Stimulated activated CD8-positive, alpha-beta memory T cell treated with anti-CD3 and anti-CD28 coated beads, Interleukin-2, amount 100 ng/mL, for 1 hour (primary cell): ENCODE measurements at regions not wholly inside any gene's neighbourhood (a gene's known extent, or its start where the extent isn't known, plus 50 kb on each side); places are given as distances from the start of the nearest gene placed in this dataset.
"Not testable (repeated sequence)": the region's sequence is repeated elsewhere in the genome, so short reads cannot be mapped to it uniquely, and the experiment has no call there.

Experiments
- DNase-seq, 2 donors: peaks; one replicate each; pipeline ENCODE4 v3.0.0-alpha.2; 2020; ENCODE audit warnings: low read depth in 2 of 2

GRCh38 chr2:196278491-196278911 is 107.1 kb upstream of the STK17B start:
- no peak for DNase-seq

DNA sequence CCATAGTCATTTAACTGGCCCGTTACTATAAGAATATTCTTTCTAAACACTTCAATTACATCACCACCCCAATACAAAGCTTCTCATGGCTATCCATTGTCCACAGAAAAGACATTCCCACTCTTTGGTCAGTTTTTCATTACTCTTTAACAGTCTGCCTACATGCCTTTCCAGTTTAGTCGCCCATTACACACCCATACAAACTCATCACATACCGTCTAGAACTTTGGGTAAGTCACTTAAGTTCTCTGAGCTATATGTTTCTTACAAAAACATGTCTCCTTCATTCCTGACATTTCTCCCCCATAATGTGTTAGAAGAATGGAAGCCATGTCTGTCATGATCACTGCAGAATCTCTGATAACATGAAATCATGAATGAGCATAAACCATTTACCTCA is 108.2 kb upstream of the STK17B start:
- no peak for DNase-seq

- DNase-seq, result no peak
Observed at GRCh38 chr2:196284144-196284844, 112.9 kb upstream of the STK17B start.

- DNase-seq, result no peak
Observed at GRCh38 chr2:196284866-196285557, 113.6 kb upstream of the STK17B start.

- no peak for DNase-seq
Observed at GRCh38 chr2:196286821-196287220, 115.4 kb upstream of the STK17B start.

GRCh38 chr2:196287523-196287922 is 116.1 kb upstream of the STK17B start:
- no peak for DNase-seq

GRCh38 chr2:196288006-196288538 is 116.7 kb upstream of the STK17B start:
- no peak for DNase-seq

- DNase-seq, result no peak
Observed at GRCh38 chr2:196289000-196289399, 117.6 kb upstream of the STK17B start.

DNA sequence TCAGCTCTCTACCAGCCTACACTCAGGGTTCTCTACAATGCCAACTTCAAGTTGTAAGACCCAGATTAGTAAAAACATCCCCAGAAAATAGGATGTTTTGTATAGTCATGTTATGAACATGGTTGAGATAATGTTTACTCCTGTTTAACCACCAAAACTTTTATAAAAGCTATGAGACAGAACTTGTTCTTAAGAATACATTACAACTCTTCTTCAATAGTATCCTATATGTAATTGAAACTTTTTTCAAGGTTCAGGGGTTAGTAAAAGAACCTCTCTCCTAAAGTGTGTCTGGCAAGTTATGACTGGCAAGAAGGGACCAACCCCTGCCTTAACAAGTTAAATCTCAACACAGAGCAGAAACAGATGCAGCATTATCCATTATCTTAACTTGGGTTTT is 118.8 kb upstream of the STK17B start:
- no peak for DNase-seq

- DNase-seq, result no peak
Observed at GRCh38 chr2:196290569-196290968, 119.2 kb upstream of the STK17B start.

GRCh38 chr2:196291426-196291825 is 120.0 kb upstream of the STK17B start:
- no peak for DNase-seq

DNA sequence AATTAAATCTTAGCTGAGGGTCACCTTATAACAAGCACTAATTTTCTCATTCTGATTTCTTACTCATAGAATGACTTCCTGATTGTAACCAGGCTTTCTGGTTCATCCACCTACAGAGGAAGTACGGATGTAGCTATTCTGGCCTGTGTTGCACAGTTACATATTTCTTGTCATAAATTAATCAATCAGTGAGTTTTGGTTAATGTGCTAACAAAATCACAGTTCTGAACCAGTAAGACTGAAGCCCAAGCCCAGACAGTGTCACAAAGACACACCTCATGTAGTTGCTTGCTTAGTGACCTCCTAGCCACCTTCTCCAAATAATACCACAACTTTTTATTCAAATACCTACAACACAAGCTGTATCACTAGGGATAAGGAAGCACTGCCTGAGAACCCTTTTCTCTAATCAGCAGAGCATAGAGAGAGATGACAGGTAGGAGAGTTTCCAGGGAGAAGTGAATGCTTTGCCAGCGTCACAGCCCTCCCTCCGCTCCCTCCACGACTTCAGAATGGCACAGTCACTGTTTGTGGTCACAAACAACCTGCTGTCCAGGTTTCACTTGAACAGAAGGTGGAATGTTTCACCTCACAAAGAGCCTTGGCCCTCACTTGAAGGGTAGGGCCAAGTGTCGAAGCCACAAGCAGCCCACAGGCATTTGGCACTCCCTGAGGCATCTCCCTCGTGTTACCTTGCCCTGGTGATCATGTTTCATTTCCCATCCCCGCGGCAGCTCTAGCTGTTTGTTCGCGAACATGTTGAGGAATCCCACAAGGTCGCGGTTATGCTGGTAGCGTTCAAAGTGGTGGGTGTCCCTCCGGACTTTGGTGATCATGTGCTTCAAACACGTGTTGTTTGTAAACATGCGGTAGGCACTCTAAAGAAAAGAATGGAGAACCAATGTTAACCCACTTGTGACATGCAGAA is 120.8 kb upstream of the STK17B start:
- no peak for DNase-seq

DNA sequence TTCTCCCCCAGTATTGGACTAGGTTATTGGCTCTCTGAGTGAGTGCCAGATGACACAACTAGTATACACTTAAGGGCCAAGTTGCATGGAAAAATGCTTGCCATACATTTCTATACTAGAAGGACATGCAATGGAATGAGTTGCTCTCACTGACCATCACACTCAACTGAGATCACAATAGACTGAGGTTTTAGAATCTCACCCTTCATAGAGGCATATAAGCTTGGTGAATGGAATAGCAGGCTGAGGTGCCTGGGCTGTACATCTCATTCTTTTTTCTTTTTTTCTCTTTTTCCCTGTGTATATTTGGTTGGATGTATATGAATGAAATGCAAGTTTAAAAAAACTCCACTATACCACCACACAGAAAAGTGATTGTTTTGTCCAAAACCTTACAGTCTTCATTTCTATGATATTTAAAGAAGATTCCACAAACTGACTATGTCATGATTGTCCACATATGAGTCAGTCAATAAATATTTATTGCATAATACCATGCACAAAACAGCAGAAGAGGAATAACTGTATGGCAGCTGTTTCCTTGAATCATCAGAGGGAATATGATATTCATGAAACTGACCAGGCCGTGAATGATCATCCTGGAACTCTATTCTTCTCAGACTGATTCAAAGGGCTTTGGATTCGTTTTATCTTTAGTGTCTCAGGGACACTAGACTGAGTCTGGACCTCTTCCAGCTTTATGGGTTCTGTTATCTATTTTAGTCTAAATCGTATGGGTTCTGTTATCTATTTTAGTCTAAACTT is 122.6 kb upstream of the STK17B start:
- no peak for DNase-seq

DNA sequence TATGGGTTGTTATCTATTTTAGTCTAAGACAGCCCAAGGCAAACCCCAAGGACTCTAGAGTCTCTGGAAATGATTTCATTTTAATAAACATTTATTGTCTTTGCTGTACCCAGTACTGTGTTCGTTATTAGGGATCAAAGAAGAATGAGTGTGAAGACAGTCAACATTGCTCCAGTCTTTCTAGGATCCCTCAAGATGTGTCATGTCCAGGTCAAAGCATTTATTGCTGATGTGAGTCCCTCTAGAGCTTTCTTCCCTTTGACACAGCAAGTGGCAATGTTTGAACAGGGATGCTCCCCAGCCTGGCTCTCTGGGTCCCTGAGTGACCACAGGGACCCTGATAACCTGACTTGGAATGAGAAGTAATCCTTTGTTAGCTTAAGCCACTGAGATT is 123.1 kb upstream of the STK17B start:
- DNase-seq, result no peak

DNA sequence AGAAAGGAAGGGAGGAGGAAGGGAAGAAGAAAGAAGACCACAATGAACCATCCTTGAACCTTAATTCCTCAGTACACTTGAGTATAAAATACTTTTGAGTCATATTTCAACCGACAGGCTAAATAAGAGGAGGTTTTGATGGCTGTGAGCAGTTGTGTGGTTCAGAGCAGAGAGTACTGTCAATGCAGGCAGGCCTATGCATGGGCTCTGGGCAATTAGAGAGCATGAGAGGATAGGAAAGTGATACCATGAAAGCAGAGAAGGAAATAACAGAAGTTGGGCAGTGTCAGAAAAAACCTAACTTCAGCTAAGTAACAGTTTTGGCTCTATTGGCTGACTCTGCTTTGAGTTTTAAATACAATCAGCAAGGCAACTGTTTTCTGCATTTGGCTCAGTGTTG is 123.6 kb upstream of the STK17B start:
- DNase-seq, result no peak

DNA sequence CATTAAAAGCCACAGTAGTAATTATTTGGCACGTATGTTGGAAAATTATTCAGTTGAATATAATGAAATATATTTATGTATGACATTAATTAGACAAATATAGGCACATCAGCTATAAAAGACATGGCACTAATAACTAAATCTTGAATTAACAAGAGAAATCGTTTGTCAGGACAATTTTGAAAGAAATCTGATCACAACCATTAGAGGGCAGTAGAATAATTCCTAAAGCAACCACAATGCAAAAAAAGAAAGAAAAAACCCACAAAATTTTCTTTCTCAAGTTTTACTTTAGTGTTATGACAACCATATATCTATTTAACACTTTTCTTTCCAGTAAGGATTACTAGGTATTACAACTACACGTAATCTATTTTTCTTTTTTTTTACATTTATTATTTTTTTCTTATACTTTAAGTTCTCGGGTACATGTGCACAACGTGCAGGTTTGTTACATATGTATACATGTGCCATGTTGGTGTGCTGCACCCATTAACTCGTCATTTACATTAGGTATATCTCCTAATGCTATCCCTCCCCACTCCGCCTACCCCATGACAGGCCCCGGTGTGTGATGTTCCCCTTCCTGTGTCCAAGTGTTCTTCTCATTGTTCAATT is 126.8 kb upstream of the STK17B start:
- not testable (repeated sequence) for DNase-seq

- DNase-seq, result no peak
Observed at GRCh38 chr2:196307775-196308305, 136.5 kb upstream of the STK17B start.

- DNase-seq, result no peak
Observed at GRCh38 chr2:196309691-196310090, 138.3 kb upstream of the STK17B start.

DNA sequence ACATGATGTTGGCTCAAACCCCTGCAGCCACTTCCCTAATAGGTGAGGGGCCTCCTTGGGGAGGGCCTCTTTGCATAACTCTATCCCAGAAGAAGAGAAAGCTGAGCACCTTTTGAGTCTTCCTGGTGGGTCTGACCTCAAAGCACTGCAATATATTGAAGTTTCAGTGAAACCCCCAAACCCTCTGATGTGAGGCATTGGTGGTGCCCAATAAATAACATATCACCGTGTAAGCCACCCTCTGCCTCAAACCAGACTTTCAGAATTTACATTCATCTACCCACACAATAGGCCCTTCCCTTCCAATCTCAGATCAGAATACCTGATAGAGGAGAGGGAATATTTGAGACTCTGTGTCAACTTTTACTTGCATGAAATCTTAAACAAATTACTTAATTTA is 142.8 kb upstream of the STK17B start:
- no peak for DNase-seq

- no peak for DNase-seq
Observed at GRCh38 chr2:196314780-196315179, 143.4 kb upstream of the STK17B start.
